Superior temporal gyrus (tissue), 1 donor: ENCODE measurements at regions not wholly inside any gene's neighbourhood (a gene's known extent, or its start where the extent isn't known, plus 50 kb on each side); places are given as distances from the start of the nearest gene placed in this dataset.
"Not testable (repeated sequence)": the region's sequence is repeated elsewhere in the genome, so short reads cannot be mapped to it uniquely, and the experiment has no call there.

ENCODE experiments used
- DNase-seq: peaks from one replicate; pipeline ENCODE4 v3.0.0-alpha.2; 2016; ENCODE audit errors: extremely low spot score

DNA sequence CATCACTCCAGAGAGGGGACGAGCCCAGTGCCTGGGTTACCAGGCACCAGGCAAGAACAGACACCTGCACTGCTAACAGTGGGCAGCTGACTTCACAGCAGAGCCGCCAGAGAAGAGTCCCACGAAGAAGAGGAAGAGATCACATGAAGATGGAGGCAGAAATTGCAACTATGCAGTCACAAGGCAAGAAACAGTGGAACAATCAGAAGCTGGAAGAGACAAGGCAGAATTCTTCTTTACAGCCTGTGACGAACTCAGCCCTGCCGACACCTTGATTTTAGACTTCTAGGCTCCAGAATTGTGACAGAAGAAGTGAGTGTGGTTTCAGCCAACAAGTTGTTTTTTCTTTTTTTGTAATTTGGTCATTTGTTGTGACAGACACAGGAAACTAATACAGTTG lies 59.2 kb downstream of the IL12A start:
- DNase-seq: no peak

- no peak for DNase-seq
Observed at GRCh38 chr3:160049038-160049437, 60.4 kb downstream of the IL12A start.

DNA sequence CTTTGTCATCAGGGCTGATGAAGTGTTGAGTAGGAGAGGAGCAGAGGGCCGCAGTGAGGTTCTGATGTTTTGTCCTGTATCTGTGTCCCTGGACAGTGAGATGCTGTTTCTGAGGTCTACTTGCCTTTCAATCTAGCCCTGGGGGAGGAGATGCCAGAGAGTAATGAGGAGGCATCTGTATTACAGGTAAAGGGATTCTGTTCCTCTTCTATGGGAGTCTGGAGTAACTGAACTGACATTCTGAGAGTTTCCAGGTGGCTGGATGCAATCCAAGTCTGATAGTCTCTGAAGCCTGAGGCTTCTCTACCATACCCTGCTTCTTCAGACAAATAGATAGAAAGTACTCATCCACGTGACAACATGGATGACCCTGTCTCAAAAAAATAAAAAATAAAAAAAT lies 60.9 kb downstream of the IL12A start:
- DNase-seq: no peak

DNA sequence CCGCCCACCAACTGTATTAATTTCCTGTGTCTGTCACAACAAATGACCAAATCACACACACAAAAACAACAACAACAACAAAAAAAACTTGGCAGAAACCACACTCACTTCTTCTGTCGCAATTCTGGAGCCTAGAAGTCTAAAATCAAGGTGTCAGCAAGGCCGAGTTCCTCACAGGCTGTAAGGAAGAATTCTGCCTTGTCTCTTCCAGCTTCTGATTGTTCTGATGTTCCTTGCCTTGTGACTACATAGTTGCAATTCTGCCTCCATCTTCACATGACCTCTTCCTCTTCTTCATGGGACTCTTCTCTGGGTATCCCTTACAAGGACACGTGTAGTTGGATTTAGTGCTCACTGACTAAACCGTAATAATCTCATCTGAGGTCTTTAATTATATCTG lies 61.4 kb downstream of the IL12A start:
- DNase-seq: no peak

- no peak for DNase-seq
Observed at GRCh38 chr3:160052385-160053047, 63.9 kb downstream of the IL12A start.

GRCh38 chr3:160053048-160053391 lies 64.4 kb downstream of the IL12A start:
- DNase-seq: no peak

- not testable (repeated sequence) for DNase-seq
Observed at GRCh38 chr3:160054862-160055261, 66.2 kb downstream of the IL12A start.

- no peak for DNase-seq
Observed at GRCh38 chr3:160055659-160056058, 67.0 kb downstream of the IL12A start.

DNA sequence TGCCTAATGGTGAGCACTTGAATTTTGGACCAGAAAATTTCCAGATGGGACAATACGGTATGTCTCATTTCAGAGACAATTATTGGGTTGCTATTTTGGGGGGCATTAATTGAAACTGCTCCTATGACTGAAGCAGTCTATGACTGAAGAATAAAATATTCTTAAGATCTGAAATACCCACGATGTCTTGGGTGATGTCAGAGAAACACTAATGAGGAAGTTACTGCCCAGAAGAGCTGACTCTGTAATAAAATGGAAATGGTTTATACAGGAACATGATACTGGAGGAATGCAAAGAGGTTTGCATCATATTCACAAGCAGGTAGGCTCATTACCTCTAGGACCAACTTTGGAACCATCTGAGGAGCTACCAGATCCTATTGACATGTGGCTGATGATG lies 68.7 kb downstream of the IL12A start:
- no peak for DNase-seq

DNA sequence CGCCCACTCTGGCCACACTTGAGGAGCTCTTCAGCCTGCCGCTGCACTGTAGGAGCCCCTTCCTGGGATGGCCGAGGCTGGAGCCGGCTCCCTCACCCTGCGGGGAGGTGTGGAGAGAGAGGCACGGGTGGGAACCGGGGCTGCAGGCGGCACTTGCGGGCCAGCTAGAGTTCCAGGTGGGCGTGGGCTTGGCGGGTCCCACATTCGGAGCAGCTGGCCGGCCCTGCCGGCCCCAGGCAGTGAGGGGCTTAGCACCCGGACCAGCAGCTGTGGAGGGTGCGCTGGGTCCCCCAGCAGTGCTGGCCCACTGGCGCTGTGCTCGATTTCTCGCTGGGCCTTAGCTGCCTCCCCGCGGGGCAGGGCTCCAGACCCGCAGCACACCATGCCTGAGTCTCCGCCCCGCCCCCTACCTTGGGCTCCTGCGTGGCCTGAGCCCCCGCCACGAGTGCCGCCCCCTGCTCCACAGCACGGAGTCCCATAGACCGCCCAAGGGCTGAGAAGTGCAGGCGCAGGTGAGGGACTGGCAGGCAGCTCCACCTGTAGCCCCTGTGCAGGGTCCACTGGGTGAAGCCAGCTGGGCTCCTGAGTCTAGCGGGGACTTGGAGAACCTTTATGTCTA lies 71.9 kb downstream of the IL12A start:
- DNase-seq: no peak

- DNase-seq: no peak
Observed at GRCh38 chr3:160061525-160061924, 72.9 kb downstream of the IL12A start.

GRCh38 chr3:160065282-160065681 lies 76.6 kb downstream of the IL12A start:
- DNase-seq: no peak

DNA sequence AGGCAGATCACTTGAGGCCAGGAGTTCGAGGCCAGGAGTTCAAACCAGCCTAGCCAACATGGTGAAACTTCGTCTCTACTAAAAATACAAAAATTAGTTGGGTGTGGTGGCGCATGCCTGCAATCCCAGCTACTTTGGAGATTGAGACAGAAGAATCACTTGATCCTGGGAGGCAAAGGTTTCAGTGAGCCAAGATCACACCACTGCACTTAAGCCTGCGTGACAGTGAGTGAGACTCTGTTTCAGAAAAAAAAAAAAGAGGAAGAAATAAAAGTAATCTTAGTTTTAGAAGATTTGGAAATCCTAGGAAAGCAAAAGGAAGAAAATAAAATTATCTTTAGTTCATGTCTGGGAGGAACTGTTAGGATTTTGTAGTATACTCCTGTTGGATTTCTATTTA lies 77.2 kb downstream of the IL12A start:
- no peak for DNase-seq

GRCh38 chr3:160069986-160070385 lies 81.4 kb downstream of the IL12A start:
- no peak for DNase-seq

- no peak for DNase-seq
Observed at GRCh38 chr3:160076519-160076918, 87.9 kb downstream of the IL12A start.

GRCh38 chr3:160078533-160078932 lies 89.9 kb downstream of the IL12A start:
- no peak for DNase-seq

DNA sequence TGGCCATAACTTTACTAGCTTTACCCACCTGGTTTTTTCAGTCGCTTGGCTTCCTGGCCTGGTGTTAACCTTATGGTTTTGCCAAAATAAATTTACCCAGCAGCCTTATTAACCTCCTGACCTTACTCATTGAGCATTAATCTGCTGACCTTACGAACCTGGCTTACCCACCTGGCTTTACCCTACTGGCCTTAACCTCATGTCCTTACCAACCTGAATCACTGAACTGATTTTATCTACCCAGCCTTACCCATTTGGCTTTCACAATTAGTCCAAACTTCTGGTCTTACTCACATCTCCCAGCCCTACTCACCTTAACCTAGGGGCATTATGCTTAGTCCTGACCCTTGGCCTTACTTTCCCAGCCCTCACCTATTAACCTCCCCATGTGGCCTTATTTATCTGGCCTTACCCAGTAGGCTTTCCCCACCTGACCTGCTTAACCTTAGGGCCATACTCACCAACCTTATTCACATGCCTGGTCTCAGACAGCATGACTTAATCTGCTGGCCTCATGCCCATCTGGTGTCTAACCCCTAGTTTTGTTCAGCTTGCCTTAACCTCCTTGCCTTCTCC lies 93.4 kb downstream of the IL12A start:
- DNase-seq: no peak

DNA sequence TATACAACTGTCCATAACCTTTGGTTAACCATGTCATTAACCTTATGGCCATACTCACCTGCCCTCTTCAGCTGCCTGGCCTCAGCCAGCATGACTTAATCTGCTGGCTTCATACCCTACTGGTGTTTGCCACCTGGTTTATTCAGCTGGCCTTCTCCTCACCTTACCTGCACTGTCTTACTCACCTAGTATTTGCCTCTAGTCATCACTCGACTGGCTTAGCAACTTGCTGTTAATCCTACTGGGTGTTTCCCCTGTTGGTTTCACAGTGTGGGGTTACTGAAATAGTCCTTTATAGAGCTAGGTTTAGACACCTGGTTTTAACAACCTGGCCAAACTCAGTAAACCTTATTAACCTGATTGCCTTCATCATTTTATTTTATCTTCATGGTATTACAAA lies 96.4 kb downstream of the IL12A start:
- DNase-seq: no peak

DNA sequence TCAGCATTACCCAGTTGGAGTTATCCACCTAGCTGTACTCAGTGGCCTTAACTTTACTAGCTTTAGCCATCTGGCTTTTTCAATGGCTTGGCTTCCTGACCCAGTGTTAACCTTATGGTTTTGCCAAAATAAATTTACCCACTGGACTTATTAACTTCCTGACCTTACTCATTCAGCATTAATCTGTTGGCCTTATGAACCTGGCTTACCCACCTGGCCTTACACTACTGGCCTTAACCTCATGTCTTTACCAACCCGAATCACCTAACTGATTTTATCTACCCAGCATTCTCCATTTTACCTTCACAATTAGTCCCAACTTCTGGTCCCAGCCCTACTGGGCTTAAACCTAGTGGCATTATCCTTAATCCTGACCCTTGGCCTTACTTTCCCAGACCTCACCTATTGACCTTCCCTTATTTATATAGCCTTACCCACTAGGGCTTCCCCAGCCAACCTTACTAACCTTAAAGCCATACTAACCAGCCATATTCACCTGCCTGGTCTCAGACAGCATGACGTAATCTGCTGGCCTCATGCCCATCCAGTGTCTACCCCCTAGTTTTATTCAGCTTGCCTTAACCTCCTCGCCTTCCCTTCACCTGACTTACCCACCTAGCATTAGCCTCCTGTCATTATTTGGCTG lies 100.0 kb downstream of the IL12A start:
- DNase-seq: no peak

DNA sequence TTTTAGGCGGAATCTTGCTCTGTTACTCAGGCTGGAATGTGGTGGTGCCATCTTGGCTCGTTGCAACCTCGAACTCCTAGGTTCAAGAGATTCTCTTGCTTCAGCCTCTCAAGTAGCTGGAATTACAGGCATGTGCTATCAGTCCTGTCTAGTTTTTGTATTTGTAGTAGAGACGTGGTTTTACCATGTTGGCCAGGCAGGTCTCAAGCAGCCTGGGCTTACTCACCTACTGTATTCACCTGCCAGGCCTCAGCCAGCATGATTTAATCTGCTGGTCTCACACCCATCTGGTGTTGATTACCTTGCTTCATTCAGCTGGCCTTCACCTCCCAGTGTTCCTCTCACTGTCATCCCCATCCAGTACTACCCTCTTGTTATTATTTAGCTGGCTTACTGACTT lies 102.0 kb downstream of the IL12A start:
- no peak for DNase-seq

DNA sequence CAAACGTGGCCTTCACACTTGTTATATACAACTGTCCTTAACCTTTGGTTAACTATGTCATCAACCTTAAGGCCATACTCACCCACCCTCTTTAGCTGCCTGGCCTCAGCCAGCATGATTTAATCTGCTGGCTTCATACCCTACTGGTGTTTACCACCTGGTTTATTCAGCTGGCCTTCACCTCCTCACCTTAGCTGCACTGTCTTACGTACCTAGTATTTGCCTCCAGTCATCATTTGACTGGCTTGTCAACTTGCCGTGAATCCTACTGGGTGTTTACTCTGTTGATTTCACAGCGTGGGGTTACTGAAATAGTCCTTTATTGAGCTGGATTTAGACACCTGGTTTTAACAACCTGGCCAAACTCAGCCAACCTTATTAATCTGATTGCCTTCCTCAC lies 102.8 kb downstream of the IL12A start:
- no peak for DNase-seq

DNA sequence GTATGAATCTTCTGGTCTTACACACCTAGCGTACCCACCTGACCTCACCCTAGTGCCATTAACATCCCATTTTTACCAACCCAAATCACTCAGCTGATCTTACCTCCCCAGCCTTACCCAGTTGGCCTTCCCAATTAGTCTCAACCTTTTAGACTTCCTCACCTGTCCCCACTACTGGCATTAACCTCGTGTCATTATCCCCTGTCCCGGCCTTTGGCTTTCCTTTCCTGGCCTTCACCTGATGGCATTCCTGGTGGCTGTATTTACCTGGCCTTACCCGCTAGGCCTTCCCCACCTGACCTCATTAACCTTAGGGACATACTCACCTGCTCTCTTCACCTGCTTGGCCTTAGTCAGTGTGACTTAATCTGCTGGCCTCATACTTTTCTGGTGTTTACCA lies 104.1 kb downstream of the IL12A start:
- DNase-seq: no peak

DNA sequence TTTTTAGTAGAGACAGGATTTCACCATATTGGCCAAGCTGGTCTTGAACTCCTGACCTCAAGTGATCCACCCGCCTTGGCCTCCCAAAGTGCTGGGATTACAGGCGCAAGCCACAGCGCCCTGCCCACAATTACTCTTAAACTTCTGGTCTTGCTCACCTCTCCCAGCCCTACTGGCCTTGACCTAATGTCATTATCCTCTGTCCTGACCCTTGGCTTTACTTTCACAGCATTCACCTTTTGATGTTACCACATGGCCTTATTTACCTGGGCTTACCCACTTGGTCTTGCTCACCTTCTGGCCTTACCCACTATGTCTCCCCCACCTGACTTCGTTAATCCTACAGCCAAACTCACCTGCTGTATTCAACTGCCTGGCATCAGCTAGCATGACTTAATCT lies 105.9 kb downstream of the IL12A start:
- no peak for DNase-seq
